K562 (cell line): ENCODE measurements at regions not wholly inside any gene's neighbourhood (a gene's known extent, or its start where the extent isn't known, plus 50 kb on each side); places are given as distances from the start of the nearest gene placed in this dataset.

ENCODE experiments used
- ATAC-seq: fragments of 200-7000 bp; cut with Tn5 transposase; 3 replicates; pipeline ENCODE4 v1.9.1; 2020; ENCODE audit warnings: moderate library complexity
- BruUV-seq: library from RNA; stranded (reverse); fragments of 400-500 nt; replicated peaks from 2 replicates; lab custom pipeline; 2021; lab: Mats Ljungman, UMichigan
- CTCF ChIA-PET: fragments of 300-600 bp; formaldehyde crosslinking; extraction: SDS; loops from one replicate; lab custom pipeline; 2021; ENCODE audit warnings: low intra/inter-chr PET ratio; lab: Yijun Ruan, JAX
- POLR2A ChIA-PET: fragments of 300-600, 350-650 bp; sonication (Branson Sonifier 250); formaldehyde crosslinking; extraction: SDS; loops from one replicate; lab custom pipeline; 2021; ENCODE audit warnings: antibody characterized with exemption, inconsistent platforms; lab: Yijun Ruan, JAX
- DNase-seq, 4 experiments: peaks; one replicate each; pipeline versions ENCODE4 v3.0.0 to v3.0.0-alpha.2; 2011 to 2018; ENCODE audit warnings: low spot score in 3 of 4, mixed read lengths in 3 of 4; ENCODE audit errors: extremely low read depth in 1 of 4
- FAIRE-seq: peaks from 2 replicates; lab custom pipeline; 2011; peaks lifted over from hg19 to GRCh38; lab: Jason Lieb, UNC
- H2AFZ ChIP-seq: 2 replicates; pipeline ENCODE4 v1.6.0; 2011; ENCODE audit warnings: low read depth, low read length, control low read depth, inconsistent platforms
- H3K27ac ChIP-seq: fragments of 200-600 bp; 3 replicates; pipeline ENCODE4 v1.8.0; 2011; ENCODE audit warnings: low read depth, mild to moderate bottlenecking, control low read depth, inconsistent platforms, low read length, moderate library complexity, mixed read lengths; ENCODE audit errors: extremely low read depth
- H3K27me3 ChIP-seq, 2 experiments: fragments of 300-600 bp in 1 of 2; 2 replicates in 1 of 2; 3 replicates in 1 of 2; pipeline versions ENCODE4 v1.6.0 to v1.8.0; 2011; ENCODE audit warnings: inconsistent platforms in 2 of 2, low read length in 2 of 2, mild to moderate bottlenecking in 1 of 2, mixed read lengths in 1 of 2, moderate library complexity in 1 of 2; ENCODE audit not compliant: control insufficient read depth in 2 of 2, insufficient read depth in 2 of 2
- H3K36me3 ChIP-seq: fragments of 300-600 bp; 3 replicates; pipeline ENCODE4 v1.8.0; 2011; ENCODE audit warnings: mild to moderate bottlenecking, low read length, inconsistent platforms; ENCODE audit not compliant: control insufficient read depth, insufficient read depth
- H3K4me1 ChIP-seq, 2 experiments: fragments of 200-600 bp in 1 of 2; replicated peaks in 1 of 2; 2 replicates in 1 of 2; 3 replicates in 1 of 2; pipeline versions ENCODE4 v1.5.1 to v1.8.0; 2011; ENCODE audit warnings: inconsistent platforms in 2 of 2, low read length in 2 of 2, mild to moderate bottlenecking in 1 of 2, mixed read lengths in 1 of 2, moderate library complexity in 1 of 2; ENCODE audit not compliant: control insufficient read depth in 2 of 2, insufficient read depth in 2 of 2
- H3K4me2 ChIP-seq: 2 replicates; pipeline ENCODE4 v1.6.1; 2011; ENCODE audit warnings: low read length, control low read depth, inconsistent platforms, mixed read lengths; ENCODE audit not compliant: insufficient read depth
- H3K4me3 ChIP-seq: fragments of 200-600 bp; sonication (generic), shearing (Covaris generic); 2 replicates; pipeline ENCODE4 v1.5.1; 2016; ENCODE audit warnings: control low read depth, inconsistent platforms
- H3K79me2 ChIP-seq: fragments of 200-600 bp; 3 replicates; pipeline ENCODE4 v1.8.0; 2011; ENCODE audit warnings: low read length, inconsistent platforms; ENCODE audit not compliant: control insufficient read depth, insufficient read depth
- H3K9ac ChIP-seq, 2 experiments: 2 replicates each; pipeline versions ENCODE4 v1.6.0 to v1.6.1; 2011; ENCODE audit warnings: low read depth in 2 of 2, low read length in 2 of 2, control low read depth in 1 of 2, inconsistent platforms in 1 of 2, mild to moderate bottlenecking in 1 of 2, mixed read lengths in 1 of 2; ENCODE audit not compliant: insufficient read depth in 1 of 2
- H3K9me1 ChIP-seq: one replicate; pipeline ENCODE4 v1.6.0; 2011; ENCODE audit warnings: inconsistent platforms, mild to moderate bottlenecking, low read length, moderate library complexity; ENCODE audit not compliant: control insufficient read depth, insufficient read depth
- H3K9me3 ChIP-seq: replicated peaks from 2 replicates; pipeline ENCODE4 v1.5.1; 2011; ENCODE audit warnings: low read depth, low read length, inconsistent platforms; ENCODE audit not compliant: control insufficient read depth, insufficient read depth
- H4K20me1 ChIP-seq: replicated peaks from 2 replicates; pipeline ENCODE4 v1.6.1; 2011; ENCODE audit warnings: low read length, inconsistent platforms, mixed read lengths; ENCODE audit not compliant: control insufficient read depth, insufficient read depth
- C11orf30 ChIP-seq: fragments of 450-650 bp; IDR thresholded peaks from 2 replicates; pipeline ENCODE4 v1.6.1; 2016; ENCODE audit warnings: low read depth, mild to moderate bottlenecking
- E2F6 ChIP-seq, 2 experiments: IDR thresholded peaks; 2 replicates each; pipeline ENCODE4 v1.6.1; 2011; ENCODE audit warnings: borderline replicate concordance in 1 of 2, control low read depth in 1 of 2, low read depth in 1 of 2, low read length in 1 of 2, mild to moderate bottlenecking in 1 of 2, mixed read lengths in 1 of 2, moderate library complexity in 1 of 2; ENCODE audit not compliant: insufficient read depth in 1 of 2, insufficient read length in 1 of 2, poor library complexity in 1 of 2, severe bottlenecking in 1 of 2; ENCODE audit errors: extremely low read depth in 1 of 2
- HOMEZ ChIP-seq: fragments of 250-450 bp; sonication (Bioruptor Pico); IDR thresholded peaks from 2 replicates; pipeline ENCODE4 v1.4.0; 2020; ENCODE audit warnings: mild to moderate bottlenecking, moderate library complexity
- MAFF ChIP-seq: IDR thresholded peaks from 2 replicates; pipeline ENCODE4 v1.6.1; 2012; ENCODE audit warnings: low read length, improper control_type of control experiment
- NFATC3 ChIP-seq: fragments of 450-650 bp; IDR thresholded peaks from 2 replicates; pipeline ENCODE4 v1.6.1; 2017; ENCODE audit warnings: mild to moderate bottlenecking
- POLR3G ChIP-seq: IDR thresholded peaks from 2 replicates; pipeline ENCODE4 v1.6.1; 2011; ENCODE audit not compliant: insufficient read length, insufficient replicate concordance; ENCODE audit errors: extremely low read depth
- SMARCA5 ChIP-seq: fragments of 450-650 bp; IDR thresholded peaks from 2 replicates; pipeline ENCODE4 v1.6.1; 2016
- SNIP1 ChIP-seq: fragments of 450-650 bp; IDR thresholded peaks from 2 replicates; pipeline ENCODE4 v1.7.1; 2017; ENCODE audit warnings: low read depth, mild to moderate bottlenecking
- STAT5A ChIP-seq: IDR thresholded peaks from 2 replicates; pipeline ENCODE4 v1.6.1; 2012; ENCODE audit warnings: low read length, inconsistent platforms, borderline replicate concordance
- ZEB2 ChIP-seq: fragments of 450-650 bp; IDR thresholded peaks from 2 replicates; pipeline ENCODE4 v1.6.1; 2016
- ZFPM2 ChIP-seq: fragments of 250-450 bp; sonication (Bioruptor Pico); IDR thresholded peaks from 2 replicates; pipeline ENCODE4 v1.5.1; 2022; ENCODE audit warnings: mild to moderate bottlenecking
- ZNF316 ChIP-seq: fragments of 450-650 bp; IDR thresholded peaks from 2 replicates; pipeline ENCODE4 v1.6.1; 2016
- ZNF695 ChIP-seq: fragments of 450-650 bp; formaldehyde crosslinking; IDR thresholded peaks from 2 replicates; pipeline ENCODE4 v1.4.0; 2020; ENCODE audit warnings: mild to moderate bottlenecking, moderate library complexity
- WGBS: fragments of 100-300 bp; shearing (Covaris generic); methylation state at CpG from one replicate; pipeline ENCODE4 v1.1.6; 2016; ENCODE audit warnings: low coverage, mixed read lengths; ENCODE audit not compliant: insufficient coverage; ENCODE audit errors: missing lambda C conversion rate; 5-methylcytosine and 5-hydroxymethylcytosine counted together
- in situ Hi-C: fragments of 300-500 bp; cut with MboI; formaldehyde crosslinking; loops from 4 replicates; pipeline ENCODE4 v1.15.0; 2018; ENCODE audit warnings: inconsistent platforms, mixed read lengths
- intact Hi-C: fragments of 100-400 bp; cut with micrococcal nuclease; formaldehyde crosslinking; loops from 2 replicates; pipeline ENCODE4 v1.14.2; 2022

GRCh38 chr6:154578004-154578559, 67.6 kb upstream of the CNKSR3 start:
- FAIRE-seq (no peak), DNase-seq (no peak), ATAC-seq (no peak)
- no peaks in the 10 kb centered on the region for H3K4me1 ChIP-seq
- H3K27me3 ChIP-seq = peaks cover 8 to 17% of the 10 kb centered on the region in 2 experiments; a peak in 4 of 5 replicates
- no peak overlapping the region for H3K4me2 ChIP-seq
- H3K9ac ChIP-seq = no peak overlapping the region
- no peaks in the 10 kb centered on the region for H3K79me2 ChIP-seq
- no peak overlapping the region for H2AFZ ChIP-seq
- no peak for TF ChIP-seq NFATC3
- no peak for TF ChIP-seq ZFPM2 (CRISPR knock-in tag)
- TF ChIP-seq POLR3G = no peak
- peak; percentile 49; the same call in 1 of the 2 replicates for TF ChIP-seq C11orf30
- TF ChIP-seq MAFF = 0 out of 2 replicates have a peak, but pooled peaks have one; percentile 3
- peak; percentile 44; the same call in 1 of the 2 replicates for TF ChIP-seq ZNF316
- no peak for TF ChIP-seq ZNF695 (CRISPR knock-in tag)
- no peak for TF ChIP-seq E2F6 (IDR thresholded peaks at IDR 0.05; ENCODE audit: borderline replicate concordance in 1 of 2, extremely low read depth in 1 of 2, insufficient read depth in 1 of 2, insufficient read length in 1 of 2, low read depth in 1 of 2, low read length in 1 of 2, poor library complexity in 1 of 2, severe bottlenecking in 1 of 2)
- TF ChIP-seq STAT5A = no peak
- TF ChIP-seq ZEB2 = no peak
- no peak for TF ChIP-seq SMARCA5
- no peak for TF ChIP-seq HOMEZ
- TF ChIP-seq SNIP1 = no peak
- no peaks in the 10 kb centered on the region for H4K20me1 ChIP-seq
- ChIA-PET POLR2A (interaction anchor here (1.2 kb wide), 1 partner anchor 10 kb away, joined by 5 read pairs; no protein-coding TSS in a partner anchor), CTCF (no interaction called here)
- no peaks in the 10 kb centered on the region for H3K36me3 ChIP-seq
- H3K9me1 ChIP-seq = no peaks in the 10 kb centered on the region
- no peaks in the 10 kb centered on the region for H3K9me3 ChIP-seq
- no TSS peak for BruUV-seq
- H3K4me3 ChIP-seq = no peak overlapping the region
- in situ Hi-C loops (no loop called here), intact Hi-C loops (no loop called here)
- 32% methylated on average over 3 of the region's 3 CpGs for WGBS
- H3K27ac ChIP-seq = no peak overlapping the region
